GM19025 (cell line): ENCODE measurements at regions not wholly inside any gene's neighbourhood (a gene's known extent, or its start where the extent isn't known, plus 50 kb on each side); places are given as distances from the start of the nearest gene placed in this dataset.

ENCODE experiments used
- ATAC-seq: cut with Tn5 transposase; IDR thresholded peaks from one replicate; pipeline ENCODE4 v1.9.1; 2021; ENCODE audit warnings: mild to moderate bottlenecking, low read depth, moderate library complexity; ENCODE audit not compliant: unreplicated experiment

GRCh38 chr1:165075725-165076370 lies 280.7 kb downstream of the LMX1A start:
- no peak for ATAC-seq

- no peak for ATAC-seq
Measured at GRCh38 chr1:165073185-165074007, 283.1 kb downstream of the LMX1A start.

GRCh38 chr1:165070675-165071074 lies 285.8 kb downstream of the LMX1A start:
- no peak for ATAC-seq

GRCh38 chr1:165069829-165070228 lies 286.7 kb downstream of the LMX1A start:
- no peak for ATAC-seq

- ATAC-seq, result no peak
Measured at GRCh38 chr1:165068741-165069140, 287.8 kb downstream of the LMX1A start.

GRCh38 chr1:165067829-165068228 lies 288.7 kb downstream of the LMX1A start:
- ATAC-seq, result no peak

GRCh38 chr1:165063181-165063965 lies 293.1 kb downstream of the LMX1A start:
- ATAC-seq, result no peak

- ATAC-seq, result no peak
Measured at GRCh38 chr1:165062346-165062745, 294.2 kb downstream of the LMX1A start.

GRCh38 chr1:165060285-165060793 lies 296.2 kb downstream of the LMX1A start:
- ATAC-seq, result no peak

GRCh38 chr1:165057956-165058355 lies 298.6 kb downstream of the LMX1A start:
- no peak for ATAC-seq

- no peak for ATAC-seq
Measured at GRCh38 chr1:165056914-165057313, 299.6 kb downstream of the LMX1A start.

- no peak for ATAC-seq
Measured at GRCh38 chr1:165055581-165055980, 300.9 kb downstream of the LMX1A start.

GRCh38 chr1:165054627-165055026 lies 301.9 kb downstream of the LMX1A start:
- ATAC-seq, result no peak

GRCh38 chr1:165053351-165053750 lies 303.2 kb downstream of the LMX1A start:
- ATAC-seq, result no peak

GRCh38 chr1:165052936-165053335 lies 303.6 kb downstream of the LMX1A start:
- no peak for ATAC-seq

GRCh38 chr1:165052431-165052830 lies 304.1 kb downstream of the LMX1A start:
- no peak for ATAC-seq

GRCh38 chr1:165050246-165050645 lies 306.3 kb downstream of the LMX1A start:
- ATAC-seq, result no peak

- ATAC-seq, result no peak
Measured at GRCh38 chr1:165047994-165048393, 308.5 kb downstream of the LMX1A start.

- no peak for ATAC-seq
Measured at GRCh38 chr1:165045902-165046301, 310.6 kb downstream of the LMX1A start.

- ATAC-seq, result no peak
Measured at GRCh38 chr1:165040641-165041040, 315.9 kb downstream of the LMX1A start.

GRCh38 chr1:165039996-165040395 lies 316.5 kb downstream of the LMX1A start:
- ATAC-seq, result no peak
